SK-N-MC (cell line): ENCODE measurements at regions not wholly inside any gene's neighbourhood (a gene's known extent, or its start where the extent isn't known, plus 50 kb on each side); places are given as distances from the start of the nearest gene placed in this dataset.

Experiments
- EZH2 ChIP-seq: fragments of 200-600 bp; sonication (generic); IDR thresholded peaks from one replicate; pipeline ENCODE4 v1.6.1; 2017; ENCODE audit warnings: antibody characterized with exemption
- FOXP2 ChIP-seq: optimal IDR thresholded peaks from 2 replicates; pipeline ENCODE3; 2011; ENCODE audit warnings: mild to moderate bottlenecking, moderate library complexity; ENCODE audit not compliant: insufficient read depth; ENCODE audit errors: extremely low read length, control extremely low read depth
- POLR2AphosphoS5 ChIP-seq: IDR thresholded peaks from 2 replicates; pipeline ENCODE4 v1.6.1; 2012; ENCODE audit warnings: mild to moderate bottlenecking, low read depth, low read length, borderline replicate concordance

- TF ChIP-seq POLR2AphosphoS5 = no peak
- TF ChIP-seq FOXP2 = no peak
- TF ChIP-seq EZH2 = no peak
Observed at GRCh38 chr3:89974903-89975519, 867.6 kb downstream of the EPHA3 start.
